HG03175 (cell line): ENCODE measurements at regions not wholly inside any gene's neighbourhood (a gene's known extent, or its start where the extent isn't known, plus 50 kb on each side); places are given as distances from the start of the nearest gene placed in this dataset.

Experiments
- ATAC-seq: cut with Tn5 transposase; IDR thresholded peaks from one replicate; pipeline ENCODE4 v1.9.1; 2021; ENCODE audit warnings: mild to moderate bottlenecking, moderate library complexity; ENCODE audit not compliant: unreplicated experiment

GRCh38 chr12:30110498-30110897 lies 326.8 kb upstream of the TMTC1 start:
- ATAC-seq: no peak

GRCh38 chr12:30108666-30109065 lies 324.9 kb upstream of the TMTC1 start:
- ATAC-seq: no peak

- ATAC-seq: no peak
Measured at GRCh38 chr12:30106204-30106965, 322.6 kb upstream of the TMTC1 start.

GRCh38 chr12:30105505-30105904 lies 321.8 kb upstream of the TMTC1 start:
- no peak for ATAC-seq

- ATAC-seq: no peak
Measured at GRCh38 chr12:30104971-30105370, 321.2 kb upstream of the TMTC1 start.

- no peak for ATAC-seq
Measured at GRCh38 chr12:30100741-30101140, 317.0 kb upstream of the TMTC1 start.

- no peak for ATAC-seq
Measured at GRCh38 chr12:30098677-30099076, 314.9 kb upstream of the TMTC1 start.

GRCh38 chr12:30095511-30095910 lies 311.8 kb upstream of the TMTC1 start:
- no peak for ATAC-seq

GRCh38 chr12:30092983-30093617 lies 309.4 kb upstream of the TMTC1 start:
- no peak for ATAC-seq

GRCh38 chr12:30090258-30090657 lies 306.5 kb upstream of the TMTC1 start:
- ATAC-seq: no peak

GRCh38 chr12:30088259-30088995 lies 304.7 kb upstream of the TMTC1 start:
- no peak for ATAC-seq

GRCh38 chr12:30082381-30082780 lies 298.6 kb upstream of the TMTC1 start:
- no peak for ATAC-seq

- ATAC-seq: no peak
Measured at GRCh38 chr12:30074916-30075315, 291.2 kb upstream of the TMTC1 start.

- no peak for ATAC-seq
Measured at GRCh38 chr12:30072824-30073223, 289.1 kb upstream of the TMTC1 start.

GRCh38 chr12:30067146-30067545 lies 283.4 kb upstream of the TMTC1 start:
- ATAC-seq: no peak

GRCh38 chr12:30064906-30065305 lies 281.2 kb upstream of the TMTC1 start:
- ATAC-seq: no peak

GRCh38 chr12:30063435-30063945 lies 279.7 kb upstream of the TMTC1 start:
- ATAC-seq: no peak

- no peak for ATAC-seq
Measured at GRCh38 chr12:30048371-30048770, 264.6 kb upstream of the TMTC1 start.

GRCh38 chr12:30047516-30048254 lies 263.9 kb upstream of the TMTC1 start:
- no peak for ATAC-seq

GRCh38 chr12:30046376-30046775 lies 262.6 kb upstream of the TMTC1 start:
- ATAC-seq: no peak

GRCh38 chr12:30045171-30045570 lies 261.4 kb upstream of the TMTC1 start:
- no peak for ATAC-seq
